Activated CD8-positive, alpha-beta memory T cell treated with anti-CD3 and anti-CD28 coated beads, Interleukin-2, amount 50 U/mL, for 24 hours (primary cell): ENCODE measurements at regions not wholly inside any gene's neighbourhood (a gene's known extent, or its start where the extent isn't known, plus 50 kb on each side); places are given as distances from the start of the nearest gene placed in this dataset.

Experiments
- DNase-seq: peaks from one replicate; pipeline ENCODE4 v3.0.0-alpha.2; 2020; ENCODE audit errors: extremely low read depth

GRCh38 chr21:24131056-24131455 lies 1476.2 kb downstream of the MRPL39 start:
- DNase-seq, result no peak

GRCh38 chr21:24127651-24128050 lies 1479.6 kb downstream of the MRPL39 start:
- no peak for DNase-seq

- DNase-seq, result no peak
Observed at GRCh38 chr21:24123785-24124184, 1483.5 kb downstream of the MRPL39 start.

- no peak for DNase-seq
Observed at GRCh38 chr21:24118738-24119459, 1488.4 kb downstream of the MRPL39 start.

- no peak for DNase-seq
Observed at GRCh38 chr21:24115141-24115540, 1492.1 kb downstream of the MRPL39 start.

- no peak for DNase-seq
Observed at GRCh38 chr21:24112020-24112419, 1495.3 kb downstream of the MRPL39 start.

- DNase-seq, result no peak
Observed at GRCh38 chr21:24110846-24111245, 1496.4 kb downstream of the MRPL39 start.

- no peak for DNase-seq
Observed at GRCh38 chr21:24097181-24097580, 1510.1 kb downstream of the MRPL39 start.

- DNase-seq, result no peak
Observed at GRCh38 chr21:24096651-24097050, 1510.6 kb downstream of the MRPL39 start.

- DNase-seq, result no peak
Observed at GRCh38 chr21:24093032-24093431, 1514.2 kb downstream of the MRPL39 start.

GRCh38 chr21:24076179-24076578 lies 1531.1 kb downstream of the MRPL39 start:
- DNase-seq, result no peak

GRCh38 chr21:24055696-24056095 lies 1551.6 kb downstream of the MRPL39 start:
- no peak for DNase-seq

- no peak for DNase-seq
Observed at GRCh38 chr21:24050231-24050630, 1557.0 kb downstream of the MRPL39 start.

- no peak for DNase-seq
Observed at GRCh38 chr21:24046829-24047443, 1560.3 kb downstream of the MRPL39 start.

- DNase-seq, result no peak
Observed at GRCh38 chr21:24045775-24046215, 1561.5 kb downstream of the MRPL39 start.

GRCh38 chr21:24045373-24045772 lies 1561.9 kb downstream of the MRPL39 start:
- DNase-seq, result no peak

GRCh38 chr21:24042687-24043086 lies 1564.6 kb downstream of the MRPL39 start:
- DNase-seq, result no peak

- no peak for DNase-seq
Observed at GRCh38 chr21:24032709-24033232, 1574.5 kb downstream of the MRPL39 start.

- no peak for DNase-seq
Observed at GRCh38 chr21:24027396-24027795, 1579.9 kb downstream of the MRPL39 start.

GRCh38 chr21:24025101-24025500 lies 1582.2 kb downstream of the MRPL39 start:
- DNase-seq, result no peak

- no peak for DNase-seq
Observed at GRCh38 chr21:24023936-24024335, 1583.3 kb downstream of the MRPL39 start.

GRCh38 chr21:24023402-24023801 lies 1583.9 kb downstream of the MRPL39 start:
- DNase-seq, result no peak

- no peak for DNase-seq
Observed at GRCh38 chr21:24014381-24014780, 1592.9 kb downstream of the MRPL39 start.
